ENCODE measurements at regions not wholly inside any gene's neighbourhood (a gene's known extent, or its start where the extent isn't known, plus 50 kb on each side); places are given as distances from the start of the nearest gene placed in this dataset.

DNA sequence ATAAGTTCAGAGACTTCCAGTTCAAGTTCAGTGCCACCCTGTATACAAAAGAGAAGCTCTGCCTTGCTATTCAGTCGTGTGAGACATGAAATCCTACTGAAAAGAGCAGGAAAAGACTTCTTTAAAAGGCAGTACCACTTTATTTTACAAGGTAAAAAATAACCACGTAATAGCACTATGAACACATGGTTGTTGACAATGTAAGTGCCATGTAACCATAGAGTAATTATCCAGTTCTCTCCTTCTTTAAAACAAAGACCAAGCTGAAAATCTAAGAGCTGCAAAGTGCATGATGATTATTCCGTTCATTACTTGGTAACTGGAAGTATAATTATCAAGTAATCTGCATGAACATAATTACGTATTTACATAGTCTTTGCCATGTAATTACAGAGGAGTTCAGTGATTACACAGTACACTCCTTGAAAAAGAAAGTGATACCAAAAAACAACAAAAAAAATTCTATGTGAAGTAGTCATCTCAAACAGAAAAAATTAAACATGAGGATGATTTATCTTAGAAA lies 288.7 kb downstream of the EFNB2 start:
- TF ChIP-seq, protein P1, sequence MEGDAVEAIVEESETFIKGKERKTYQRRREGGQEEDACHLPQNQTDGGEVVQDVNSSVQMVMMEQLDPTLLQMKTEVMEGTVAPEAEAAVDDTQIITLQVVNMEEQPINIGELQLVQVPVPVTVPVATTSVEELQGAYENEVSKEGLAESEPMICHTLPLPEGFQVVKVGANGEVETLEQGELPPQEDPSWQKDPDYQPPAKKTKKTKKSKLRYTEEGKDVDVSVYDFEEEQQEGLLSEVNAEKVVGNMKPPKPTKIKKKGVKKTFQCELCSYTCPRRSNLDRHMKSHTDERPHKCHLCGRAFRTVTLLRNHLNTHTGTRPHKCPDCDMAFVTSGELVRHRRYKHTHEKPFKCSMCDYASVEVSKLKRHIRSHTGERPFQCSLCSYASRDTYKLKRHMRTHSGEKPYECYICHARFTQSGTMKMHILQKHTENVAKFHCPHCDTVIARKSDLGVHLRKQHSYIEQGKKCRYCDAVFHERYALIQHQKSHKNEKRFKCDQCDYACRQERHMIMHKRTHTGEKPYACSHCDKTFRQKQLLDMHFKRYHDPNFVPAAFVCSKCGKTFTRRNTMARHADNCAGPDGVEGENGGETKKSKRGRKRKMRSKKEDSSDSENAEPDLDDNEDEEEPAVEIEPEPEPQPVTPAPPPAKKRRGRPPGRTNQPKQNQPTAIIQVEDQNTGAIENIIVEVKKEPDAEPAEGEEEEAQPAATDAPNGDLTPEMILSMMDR (conservative IDR thresholded peaks at IDR 0.05; ENCODE audit: low read depth, low read length): no peak
- TF ChIP-seq EZH2 (IDR thresholded peaks at IDR 0.05; ENCODE audit: low read length, unreplicated experiment) (no peak), EZH2phosphoT487 (IDR thresholded peaks at IDR 0.05; ENCODE audit: borderline replicate concordance, low read length) (no peak)
